ENCODE measurements at regions not wholly inside any gene's neighbourhood (a gene's known extent, or its start where the extent isn't known, plus 50 kb on each side); places are given as distances from the start of the nearest gene placed in this dataset.
"Not testable (repeated sequence)": the region's sequence is repeated elsewhere in the genome, so short reads cannot be mapped to it uniquely, and the experiment has no call there.

DNA sequence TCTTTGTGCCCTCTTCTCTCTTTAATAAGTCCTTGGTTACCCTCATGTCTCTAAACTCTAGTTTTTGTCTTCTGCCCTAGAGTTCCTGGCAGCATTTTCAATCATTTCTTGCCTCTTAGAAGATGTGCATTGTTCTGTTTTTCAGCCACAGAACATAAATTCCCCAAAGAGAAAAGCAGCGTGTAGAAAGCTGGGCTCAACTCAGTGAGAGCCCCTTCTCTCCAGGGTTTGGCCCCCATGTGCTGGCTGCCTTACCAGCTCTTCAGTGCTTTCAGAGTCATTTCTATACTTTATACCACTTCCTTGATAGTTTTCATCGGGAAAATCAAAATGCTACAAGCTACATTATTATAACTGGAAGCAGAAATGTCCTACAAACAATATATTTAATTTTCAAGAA, 369.1 kb upstream of the GRM7 start:
- intact Hi-C loops (cut with DNase I) = loop anchor here in 1 of 10 donors (1.0 kb wide), 1 partner anchor 12 kb away; no protein-coding TSS in a partner anchor
- Histone ChIP-seq H3K4me1 (no peaks in the 10 kb centered on the region), H3K36me3 (no peaks in the 10 kb centered on the region), H3K4me3 (no peak overlapping the region), H3K9me3 (peaks cover 0 to 7% (median 0%) of the 10 kb centered on the region in 12 donors), H3K27me3 (no peaks in the 10 kb centered on the region), H3K27ac (no peak overlapping the region)
- ATAC-seq (no peak), DNase-seq (no peak)
- 75 to 86% (median 82%) methylated on average over 2 of the region's 2 CpGs for WGBS, 4 donors
- TF ChIP-seq, protein P1, sequence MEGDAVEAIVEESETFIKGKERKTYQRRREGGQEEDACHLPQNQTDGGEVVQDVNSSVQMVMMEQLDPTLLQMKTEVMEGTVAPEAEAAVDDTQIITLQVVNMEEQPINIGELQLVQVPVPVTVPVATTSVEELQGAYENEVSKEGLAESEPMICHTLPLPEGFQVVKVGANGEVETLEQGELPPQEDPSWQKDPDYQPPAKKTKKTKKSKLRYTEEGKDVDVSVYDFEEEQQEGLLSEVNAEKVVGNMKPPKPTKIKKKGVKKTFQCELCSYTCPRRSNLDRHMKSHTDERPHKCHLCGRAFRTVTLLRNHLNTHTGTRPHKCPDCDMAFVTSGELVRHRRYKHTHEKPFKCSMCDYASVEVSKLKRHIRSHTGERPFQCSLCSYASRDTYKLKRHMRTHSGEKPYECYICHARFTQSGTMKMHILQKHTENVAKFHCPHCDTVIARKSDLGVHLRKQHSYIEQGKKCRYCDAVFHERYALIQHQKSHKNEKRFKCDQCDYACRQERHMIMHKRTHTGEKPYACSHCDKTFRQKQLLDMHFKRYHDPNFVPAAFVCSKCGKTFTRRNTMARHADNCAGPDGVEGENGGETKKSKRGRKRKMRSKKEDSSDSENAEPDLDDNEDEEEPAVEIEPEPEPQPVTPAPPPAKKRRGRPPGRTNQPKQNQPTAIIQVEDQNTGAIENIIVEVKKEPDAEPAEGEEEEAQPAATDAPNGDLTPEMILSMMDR (IDR thresholded peaks at IDR 0.05) = no peak
- no peak for TF ChIP-seq POLR2A (IDR thresholded peaks at IDR 0.05)

DNA sequence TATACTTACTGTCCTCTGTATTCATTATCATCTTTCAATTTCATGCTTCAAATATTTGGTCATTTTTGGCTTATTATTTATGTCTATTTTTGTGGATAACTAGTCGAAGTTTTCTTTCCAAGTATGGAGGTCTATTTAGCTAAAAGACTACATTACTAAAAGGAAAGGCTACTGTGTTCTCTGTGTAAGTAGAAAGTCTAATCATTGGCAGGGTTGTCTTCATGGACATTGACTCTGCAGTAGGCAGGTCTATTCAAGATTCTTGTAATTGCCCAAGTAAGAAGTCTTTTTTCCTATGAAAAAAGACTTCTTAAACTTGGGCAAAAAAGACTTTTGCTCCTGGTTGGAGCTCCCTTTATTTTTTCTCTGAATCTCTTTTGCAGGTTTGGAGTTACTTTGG, 368.6 kb upstream of the GRM7 start:
- ATAC-seq (no peak), DNase-seq (no peak)
- Histone ChIP-seq H3K27me3 (no peaks in the 10 kb centered on the region), H3K4me3 (no peak overlapping the region), H3K4me1 (no peaks in the 10 kb centered on the region), H3K36me3 (no peaks in the 10 kb centered on the region), H3K27ac (no peak overlapping the region), H3K9me3 (peaks cover 0 to 7% (median 0%) of the 10 kb centered on the region in 12 donors)
- intact Hi-C loops (cut with DNase I) = no loop called here
- TF ChIP-seq, protein P1 (IDR thresholded peaks at IDR 0.05) = no peak
- no peak for TF ChIP-seq POLR2A (IDR thresholded peaks at IDR 0.05)
- WGBS, 4 donors = 35 to 74% (median 58%) methylated on average over 1 of the region's 1 CpG

DNA sequence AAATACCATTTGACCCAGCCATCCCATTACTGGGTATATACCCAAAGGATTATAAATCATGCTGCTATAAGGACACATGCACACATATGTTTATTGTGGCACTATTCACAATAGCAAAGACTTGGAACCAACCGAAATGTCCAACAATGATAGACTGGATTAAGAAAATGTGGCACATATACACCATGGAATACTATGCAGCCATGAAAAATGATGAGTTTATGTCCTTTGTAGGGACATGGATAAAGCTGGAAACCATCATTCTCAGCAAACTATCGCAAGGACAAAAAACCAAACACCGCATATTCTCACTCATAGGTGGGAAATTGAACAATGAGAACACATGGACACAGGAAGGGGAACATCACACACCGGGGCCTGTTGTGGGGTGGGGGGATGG, 362.0 kb upstream of the GRM7 start:
- not testable (repeated sequence) for H3K4me1 ChIP-seq
- WGBS, 4 donors = 81 to 98% (median 83%) methylated on average over 4 of the region's 4 CpGs

DNA sequence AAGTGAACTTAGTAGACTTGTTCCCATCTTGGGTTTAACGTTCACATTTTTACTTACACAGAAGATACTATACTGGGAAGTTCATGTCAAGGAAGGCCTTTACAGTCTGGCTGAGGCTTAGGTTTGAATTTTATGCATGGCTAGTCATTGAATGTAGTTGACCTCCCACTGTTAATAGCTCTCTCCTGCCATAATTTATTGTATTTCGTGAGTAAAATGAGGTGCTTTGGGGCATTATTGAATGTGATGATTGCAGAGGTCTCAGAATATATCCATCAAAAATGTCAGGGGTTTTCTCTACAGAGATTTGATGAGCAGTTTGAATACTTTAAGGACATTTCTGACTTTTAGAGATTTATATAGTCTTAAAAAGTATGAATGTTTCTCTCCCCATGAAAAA, 356.6 kb upstream of the GRM7 start:
- ATAC-seq = no peak
- H3K36me3 ChIP-seq = no peaks in the 10 kb centered on the region
- H3K4me1 ChIP-seq = no peaks in the 10 kb centered on the region
- H3K9me3 ChIP-seq = peaks cover 0 to 13% (median 0%) of the 10 kb centered on the region in 12 donors
- TF ChIP-seq POLR2A (IDR thresholded peaks at IDR 0.05) = no peak
- TF ChIP-seq, protein P1 (IDR thresholded peaks at IDR 0.05) = no peak
- no peak for DNase-seq
- WGBS, 4 donors = 65 to 79% (median 71%) methylated on average over 2 of the region's 2 CpGs
- no peaks in the 10 kb centered on the region for H3K27me3 ChIP-seq
- H3K4me3 ChIP-seq = no peak overlapping the region
- no peak overlapping the region for H3K27ac ChIP-seq
- intact Hi-C loops (cut with DNase I) = no loop called here

More for the DNA sequence above, 362.0 kb upstream of the GRM7 start:
- H3K27ac ChIP-seq; ATAC-seq; intact Hi-C loops (cut with DNase I); H3K9me3 ChIP-seq; H3K4me3 ChIP-seq; DNase-seq; H3K36me3 ChIP-seq; H3K27me3 ChIP-seq: not testable (repeated sequence)

DNA sequence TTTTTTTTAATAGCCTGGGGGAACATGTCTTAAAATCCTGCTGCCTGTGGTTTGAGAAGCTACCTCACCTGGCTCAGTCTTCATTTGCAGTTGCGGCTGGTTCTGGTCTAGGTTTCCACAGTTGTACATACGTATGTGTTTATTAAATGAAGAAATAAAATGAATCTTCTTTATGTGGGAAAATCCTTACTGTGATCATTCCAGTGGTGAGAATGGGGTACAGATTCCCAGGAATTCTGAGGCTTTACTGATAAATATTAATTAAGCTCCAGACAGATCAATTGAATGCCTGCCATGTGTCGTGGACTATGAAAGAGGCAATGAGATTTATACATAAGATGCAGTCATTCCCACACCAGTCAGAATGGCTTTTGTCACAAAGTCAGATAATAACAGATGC, 356.1 kb upstream of the GRM7 start:
- Histone ChIP-seq H3K4me3 (no peak overlapping the region), H3K27me3 (no peaks in the 10 kb centered on the region), H3K9me3 (peaks cover 0 to 12% (median 0%) of the 10 kb centered on the region in 12 donors), H3K4me1 (no peaks in the 10 kb centered on the region), H3K27ac (no peak overlapping the region), H3K36me3 (no peaks in the 10 kb centered on the region)
- no peak for TF ChIP-seq POLR2A (IDR thresholded peaks at IDR 0.05)
- TF ChIP-seq, protein P1 (IDR thresholded peaks at IDR 0.05) = no peak
- ATAC-seq = no peak
- intact Hi-C loops (cut with DNase I) = loop anchor here in 1 of 10 donors (5.0 kb wide), 1 partner anchor 142 kb away; no protein-coding TSS in a partner anchor
- WGBS, 4 donors = 87 to 92% (median 90%) methylated on average over 3 of the region's 3 CpGs
- no peak for DNase-seq
